GM23338 (cell line): ENCODE measurements at regions not wholly inside any gene's neighbourhood (a gene's known extent, or its start where the extent isn't known, plus 50 kb on each side); places are given as distances from the start of the nearest gene placed in this dataset.

ENCODE experiments used
- ATAC-seq: fragments of 200-7000 bp; cut with Tn5 transposase; 3 replicates; pipeline ENCODE4 v1.9.1; 2020
- DNase-seq: peaks from one replicate; pipeline ENCODE4 v3.0.0-alpha.2; 2015; ENCODE audit warnings: low spot score
- H2AFZ ChIP-seq: fragments of 200-600 bp; sonication (generic); 2 replicates; pipeline ENCODE4 v1.8.0; 2016; ENCODE audit warnings: antibody characterized with exemption, mild to moderate bottlenecking, moderate library complexity
- H3F3A ChIP-seq: fragments of 200-600 bp; sonication (generic); replicated peaks from 2 replicates; pipeline ENCODE4 v1.8.0; 2017; ENCODE audit warnings: antibody characterized with exemption, mixed run types, low read depth
- H3K27ac ChIP-seq: fragments of 200-600 bp; sonication (generic); 2 replicates; pipeline ENCODE4 v1.6.1; 2016; ENCODE audit warnings: low read depth
- H3K27me3 ChIP-seq: fragments of 200-600 bp; sonication (generic); 2 replicates; pipeline ENCODE4 v1.8.0; 2016; ENCODE audit warnings: mild to moderate bottlenecking, mixed run types, moderate library complexity; ENCODE audit not compliant: insufficient read depth
- H3K36me3 ChIP-seq: fragments of 200-600 bp; sonication (generic); 2 replicates; pipeline ENCODE4 v1.8.0; 2016; ENCODE audit warnings: mild to moderate bottlenecking; ENCODE audit not compliant: insufficient read depth
- H3K4me1 ChIP-seq: fragments of 200-600 bp; sonication (generic); 2 replicates; pipeline ENCODE4 v1.8.0; 2016; ENCODE audit warnings: mild to moderate bottlenecking, moderate library complexity; ENCODE audit not compliant: insufficient read depth
- H3K4me2 ChIP-seq: fragments of 200-600 bp; sonication (generic); 2 replicates; pipeline ENCODE4 v1.7.1; 2017; ENCODE audit warnings: mixed run types
- H3K4me3 ChIP-seq: fragments of 200-600 bp; sonication (generic); 2 replicates; pipeline ENCODE4 v1.6.1; 2016; ENCODE audit warnings: mixed run types
- H3K79me2 ChIP-seq: fragments of 200-600 bp; sonication (generic); replicated peaks from 2 replicates; pipeline ENCODE4 v1.8.0; 2017; ENCODE audit warnings: mild to moderate bottlenecking; ENCODE audit not compliant: insufficient read depth
- H3K9me2 ChIP-seq: fragments of 200-600 bp; sonication (generic); 2 replicates; pipeline ENCODE4 v1.8.0; 2017; ENCODE audit not compliant: insufficient read depth
- H4K20me1 ChIP-seq: fragments of 200-600 bp; sonication (generic); replicated peaks from 2 replicates; pipeline ENCODE4 v1.8.0; 2017; ENCODE audit warnings: mild to moderate bottlenecking; ENCODE audit not compliant: insufficient read depth
- H3K27ac Mint-ChIP-seq: 2 replicates; pipeline ENCODE4 v1.8.0; 2020; ENCODE audit warnings: inconsistent platforms, mild to moderate bottlenecking, moderate library complexity, mixed read lengths
- H3K27me3 Mint-ChIP-seq: 3 replicates; pipeline ENCODE4 v1.8.0; 2022; ENCODE audit warnings: low read depth, mild to moderate bottlenecking, moderate library complexity, mixed read lengths, inconsistent platforms; ENCODE audit not compliant: insufficient read depth, poor library complexity
- H3K36me3 Mint-ChIP-seq: 3 replicates; pipeline ENCODE4 v1.8.0; 2021; ENCODE audit warnings: low read depth, mild to moderate bottlenecking, inconsistent platforms, moderate library complexity, mixed read lengths
- H3K4me1 Mint-ChIP-seq: 3 replicates; pipeline ENCODE4 v1.8.0; 2020; ENCODE audit warnings: mild to moderate bottlenecking, inconsistent platforms, mixed read lengths
- H3K4me3 Mint-ChIP-seq: 3 replicates; pipeline ENCODE4 v1.8.0; 2021; ENCODE audit warnings: moderate library complexity, mild to moderate bottlenecking, inconsistent platforms, mixed read lengths
- H3K9me3 Mint-ChIP-seq: 3 replicates; pipeline ENCODE4 v1.8.0; 2020; ENCODE audit warnings: moderate library complexity, mild to moderate bottlenecking, inconsistent platforms, mixed read lengths
- CREB1 ChIP-seq: fragments of 250-450 bp; sonication (Bioruptor Pico); IDR thresholded peaks from 2 replicates; pipeline ENCODE4 v1.5.0; 2020; ENCODE audit warnings: low read depth, mild to moderate bottlenecking, moderate library complexity
- ETS1 ChIP-seq: IDR thresholded peaks from 2 replicates; pipeline ENCODE4 v1.6.1; 2016; ENCODE audit warnings: antibody characterized with exemption
- EZH2 ChIP-seq: fragments of 200-600 bp; sonication (generic); IDR thresholded peaks from one replicate; pipeline ENCODE4 v1.8.0; 2017; ENCODE audit warnings: antibody characterized with exemption, mild to moderate bottlenecking, low read depth; ENCODE audit not compliant: unreplicated experiment
- EZH2phosphoT487 ChIP-seq: fragments of 200-600 bp; sonication (generic); IDR thresholded peaks from one replicate; pipeline ENCODE4 v1.8.1; 2018; ENCODE audit warnings: antibody characterized with exemption; ENCODE audit not compliant: unreplicated experiment
- JUNB ChIP-seq: IDR thresholded peaks from one replicate; pipeline ENCODE4 v1.6.1; 2016; ENCODE audit warnings: antibody characterized with exemption; ENCODE audit not compliant: unreplicated experiment
- NANOG ChIP-seq: IDR thresholded peaks from 2 replicates; pipeline ENCODE4 v1.6.1; 2016; ENCODE audit warnings: antibody characterized with exemption, borderline replicate concordance
- POLR2AphosphoS5 ChIP-seq: IDR thresholded peaks from 2 replicates; pipeline ENCODE4 v1.6.1; 2016; ENCODE audit warnings: antibody characterized with exemption, low read depth
- STAT1 ChIP-seq: IDR thresholded peaks from one replicate; pipeline ENCODE4 v1.6.1; 2016; ENCODE audit warnings: antibody characterized with exemption; ENCODE audit not compliant: unreplicated experiment
- ZNF114 ChIP-seq: fragments of 250-450 bp; sonication (Bioruptor Pico); IDR thresholded peaks from 2 replicates; pipeline ENCODE4 v1.5.0; 2020; ENCODE audit warnings: mild to moderate bottlenecking, moderate library complexity
- ZNF331 ChIP-seq: fragments of 250-450 bp; sonication (Bioruptor Pico); IDR thresholded peaks from 2 replicates; pipeline ENCODE4 v1.5.0; 2020; ENCODE audit warnings: low read depth, mild to moderate bottlenecking, moderate library complexity
- ZNF462 ChIP-seq: fragments of 250-450 bp; sonication (Bioruptor Pico); IDR thresholded peaks from 2 replicates; pipeline ENCODE4 v1.5.0; 2020; ENCODE audit warnings: mild to moderate bottlenecking, moderate library complexity
- TF ChIP-seq, protein P1 (sequence below): IDR thresholded peaks from one replicate; pipeline ENCODE4 v1.6.1; 2018; ENCODE audit warnings: antibody characterized with exemption; ENCODE audit not compliant: unreplicated experiment

GRCh38 chr13:23963947-23964346 is 66.6 kb upstream of the C1QTNF9B start:
- ATAC-seq, result no peak
- H3K27ac Mint-ChIP-seq, result no peak overlapping the region

GRCh38 chr13:23965346-23965745 is 68.0 kb upstream of the C1QTNF9B start:
- Histone ChIP-seq H2AFZ (no peak overlapping the region), H3K4me1 (peaks cover under 1% of the 10 kb centered on the region; the same call in 1 of the 2 replicates), H3K9me2 (no peaks in the 10 kb centered on the region), H4K20me1 (no peaks in the 10 kb centered on the region), H3K27ac (no peak overlapping the region), H3K4me2 (no peak overlapping the region), H3K36me3 (no peaks in the 10 kb centered on the region), H3K27me3 (no peaks in the 10 kb centered on the region), H3K79me2 (no peaks in the 10 kb centered on the region), H3K4me3 (no peak overlapping the region), H3F3A (no peaks in the 10 kb centered on the region)
- DNase-seq (no peak), ATAC-seq (no peak)
- no peaks in the 10 kb centered on the region for H3K36me3 Mint-ChIP-seq
- H3K27ac Mint-ChIP-seq, result no peak overlapping the region
- H3K27me3 Mint-ChIP-seq, result no peaks in the 10 kb centered on the region
- no peak overlapping the region for H3K4me3 Mint-ChIP-seq
- H3K9me3 Mint-ChIP-seq, result no peaks in the 10 kb centered on the region
- H3K4me1 Mint-ChIP-seq, result peaks cover 4% of the 10 kb centered on the region; the same call in 1 of the 3 replicates
- no peak for TF ChIP-seq EZH2
- no peak for TF ChIP-seq STAT1
- TF ChIP-seq ZNF462 (CRISPR knock-in tag), result no peak
- TF ChIP-seq POLR2AphosphoS5, result no peak

More at GRCh38 chr13:23963947-23964346, 66.6 kb upstream of the C1QTNF9B start:
- peaks cover 5% of the 10 kb centered on the region; the same call in 1 of the 3 replicates for H3K4me1 Mint-ChIP-seq
- Histone ChIP-seq H3K4me3 (no peak overlapping the region), H2AFZ (no peak overlapping the region), H4K20me1 (no peaks in the 10 kb centered on the region), H3K4me1 (peaks cover 3% of the 10 kb centered on the region; the same call in 1 of the 2 replicates), H3K9me2 (no peaks in the 10 kb centered on the region), H3K4me2 (no peak overlapping the region), H3K79me2 (no peaks in the 10 kb centered on the region), H3K27ac (no peak overlapping the region), H3K36me3 (no peaks in the 10 kb centered on the region), H3K27me3 (no peaks in the 10 kb centered on the region), H3F3A (no peaks in the 10 kb centered on the region)
- H3K4me3 Mint-ChIP-seq, result no peak overlapping the region
- H3K9me3 Mint-ChIP-seq, result no peaks in the 10 kb centered on the region
- no peak for TF ChIP-seq JUNB
- no peak for TF ChIP-seq ZNF331 (CRISPR knock-in tag)
- TF ChIP-seq EZH2phosphoT487, result no peak
- TF ChIP-seq ZNF114 (CRISPR knock-in tag), result no peak
- no peak for TF ChIP-seq CREB1 (CRISPR knock-in tag)
- no peak for TF ChIP-seq ETS1
- TF ChIP-seq NANOG, result no peak
- TF ChIP-seq, protein P1, sequence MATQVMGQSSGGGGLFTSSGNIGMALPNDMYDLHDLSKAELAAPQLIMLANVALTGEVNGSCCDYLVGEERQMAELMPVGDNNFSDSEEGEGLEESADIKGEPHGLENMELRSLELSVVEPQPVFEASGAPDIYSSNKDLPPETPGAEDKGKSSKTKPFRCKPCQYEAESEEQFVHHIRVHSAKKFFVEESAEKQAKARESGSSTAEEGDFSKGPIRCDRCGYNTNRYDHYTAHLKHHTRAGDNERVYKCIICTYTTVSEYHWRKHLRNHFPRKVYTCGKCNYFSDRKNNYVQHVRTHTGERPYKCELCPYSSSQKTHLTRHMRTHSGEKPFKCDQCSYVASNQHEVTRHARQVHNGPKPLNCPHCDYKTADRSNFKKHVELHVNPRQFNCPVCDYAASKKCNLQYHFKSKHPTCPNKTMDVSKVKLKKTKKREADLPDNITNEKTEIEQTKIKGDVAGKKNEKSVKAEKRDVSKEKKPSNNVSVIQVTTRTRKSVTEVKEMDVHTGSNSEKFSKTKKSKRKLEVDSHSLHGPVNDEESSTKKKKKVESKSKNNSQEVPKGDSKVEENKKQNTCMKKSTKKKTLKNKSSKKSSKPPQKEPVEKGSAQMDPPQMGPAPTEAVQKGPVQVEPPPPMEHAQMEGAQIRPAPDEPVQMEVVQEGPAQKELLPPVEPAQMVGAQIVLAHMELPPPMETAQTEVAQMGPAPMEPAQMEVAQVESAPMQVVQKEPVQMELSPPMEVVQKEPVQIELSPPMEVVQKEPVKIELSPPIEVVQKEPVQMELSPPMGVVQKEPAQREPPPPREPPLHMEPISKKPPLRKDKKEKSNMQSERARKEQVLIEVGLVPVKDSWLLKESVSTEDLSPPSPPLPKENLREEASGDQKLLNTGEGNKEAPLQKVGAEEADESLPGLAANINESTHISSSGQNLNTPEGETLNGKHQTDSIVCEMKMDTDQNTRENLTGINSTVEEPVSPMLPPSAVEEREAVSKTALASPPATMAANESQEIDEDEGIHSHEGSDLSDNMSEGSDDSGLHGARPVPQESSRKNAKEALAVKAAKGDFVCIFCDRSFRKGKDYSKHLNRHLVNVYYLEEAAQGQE, result no peak
- TF ChIP-seq STAT1, result no peak
- H3K36me3 Mint-ChIP-seq, result no peaks in the 10 kb centered on the region
- no peaks in the 10 kb centered on the region for H3K27me3 Mint-ChIP-seq
- DNase-seq, result no peak
